Panc1 (cell line): ENCODE measurements at regions not wholly inside any gene's neighbourhood (a gene's known extent, or its start where the extent isn't known, plus 50 kb on each side); places are given as distances from the start of the nearest gene placed in this dataset.

Source experiments
- ATAC-seq: fragments of 200-7000 bp; cut with Tn5 transposase; 2 replicates; pipeline ENCODE4 v1.9.1; 2020; ENCODE audit warnings: mild to moderate bottlenecking, moderate library complexity
- BruUV-seq: library from RNA; stranded (reverse); fragments of 400-500 nt; replicated peaks from 2 replicates; lab custom pipeline; 2021; lab: Mats Ljungman, UMichigan
- CTCF ChIA-PET: fragments of 300-600 bp; sonication (Branson Sonifier 250); formaldehyde crosslinking; loops from one replicate; lab custom pipeline; 2022; ENCODE audit warnings: antibody characterized with exemption; lab: Charles Lee
- POLR2A ChIA-PET: fragments of 300-600 bp; sonication (Branson Sonifier 250); formaldehyde crosslinking; loops from one replicate; lab custom pipeline; 2022; ENCODE audit warnings: antibody characterized with exemption; lab: Charles Lee
- DNase-seq: peaks from one replicate; pipeline ENCODE4 v3.0.0-alpha.2; 2010; ENCODE audit warnings: low read depth, low spot score
- H3K27ac ChIP-seq: 2 replicates; pipeline ENCODE4 v1.5.1; 2011; ENCODE audit warnings: mild to moderate bottlenecking, low read length, inconsistent platforms
- H3K27me3 ChIP-seq: fragments of 200-500 bp; sonication (Bioruptor generic); 2 replicates; pipeline ENCODE4 v1.6.0; 2014; ENCODE audit warnings: low read length, inconsistent platforms; ENCODE audit not compliant: control insufficient read depth, insufficient read depth
- H3K36me3 ChIP-seq: fragments of 200-500 bp; sonication (Bioruptor generic); 2 replicates; pipeline ENCODE4 v1.5.1; 2014; ENCODE audit warnings: inconsistent platforms, mild to moderate bottlenecking, low read length, moderate library complexity; ENCODE audit not compliant: control insufficient read depth, insufficient read depth
- H3K4me1 ChIP-seq: 2 replicates; pipeline ENCODE4 v1.5.1; 2011; ENCODE audit warnings: inconsistent platforms, mild to moderate bottlenecking, low read length, moderate library complexity; ENCODE audit not compliant: control insufficient read depth, insufficient read depth
- H3K4me3 ChIP-seq, 2 experiments: 2 replicates each; pipeline ENCODE4 v1.5.1; 2011 to 2012; ENCODE audit warnings: low read depth in 2 of 2, low read length in 2 of 2, mild to moderate bottlenecking in 2 of 2, inconsistent platforms in 1 of 2, moderate library complexity in 1 of 2
- H3K9me3 ChIP-seq: fragments of 200-500 bp; sonication (Bioruptor generic); 2 replicates; pipeline ENCODE4 v1.5.1; 2014; ENCODE audit warnings: low read depth, mild to moderate bottlenecking, inconsistent platforms, low read length, moderate library complexity; ENCODE audit not compliant: control insufficient read depth, insufficient read depth
- CTCF ChIP-seq: fragments of 450-650 bp; IDR thresholded peaks from 2 replicates; pipeline ENCODE4 v1.5.1; 2017; ENCODE audit warnings: mild to moderate bottlenecking
- POLR2AphosphoS5 ChIP-seq: IDR thresholded peaks from 2 replicates; pipeline ENCODE4 v1.6.1; 2012; ENCODE audit warnings: mild to moderate bottlenecking, low read depth, low read length, moderate library complexity
- REST ChIP-seq, 2 experiments: IDR thresholded peaks; 2 replicates each; pipeline ENCODE4 v1.6.1; 2011 to 2012; ENCODE audit warnings: low read depth in 2 of 2, control low read depth in 1 of 2, low read length in 1 of 2, mild to moderate bottlenecking in 1 of 2, moderate library complexity in 1 of 2; ENCODE audit not compliant: insufficient read depth in 1 of 2
- SIN3A ChIP-seq: IDR thresholded peaks from 2 replicates; pipeline ENCODE4 v1.6.1; 2012; ENCODE audit warnings: low read depth, mild to moderate bottlenecking, low read length, moderate library complexity, borderline replicate concordance; ENCODE audit not compliant: insufficient read depth
- TCF7L2 ChIP-seq: IDR thresholded peaks from 2 replicates; pipeline ENCODE4 v1.6.1; 2011; ENCODE audit warnings: mild to moderate bottlenecking, low read depth, low read length, inconsistent platforms
- in situ Hi-C: cut with HindIII; loops from 2 replicates; pipeline ENCODE4 v1.10.0; 2016; ENCODE audit warnings: low sequenced_read_pairs, low pct_unique_long_range_greater_than_20kb
- intact Hi-C: fragments of 100-400 bp; cut with micrococcal nuclease; formaldehyde crosslinking; loops from one replicate; pipeline ENCODE4 v1.10.0; 2022; ENCODE audit not compliant: unreplicated experiment

- in situ Hi-C loops = no loop called here
- intact Hi-C loops = no loop called here
- no peaks in the 10 kb centered on the region for H3K27me3 ChIP-seq
- no TSS peak for BruUV-seq
- TF ChIP-seq REST (IDR thresholded peaks at IDR 0.05; ENCODE audit: insufficient read depth in 1 of 2, low read depth in 2 of 2, low read length in 1 of 2) (no peak), SIN3A (no peak), CTCF (no peak), POLR2AphosphoS5 (no peak), TCF7L2 (no peak)
- ChIA-PET CTCF (no interaction called here), POLR2A (no interaction called here)
- ATAC-seq (no peak), DNase-seq (no peak)
- no peaks in the 10 kb centered on the region for H3K36me3 ChIP-seq
- H3K9me3 ChIP-seq = no peaks in the 10 kb centered on the region
- H3K27ac ChIP-seq = no peak overlapping the region
- no peak overlapping the region for H3K4me3 ChIP-seq
- H3K4me1 ChIP-seq = no peaks in the 10 kb centered on the region
Observed at GRCh38 chr5:104071887-104072286, 509.3 kb upstream of the NUDT12 start.

GRCh38 chr5:104062621-104063377, 500.2 kb upstream of the NUDT12 start:
- BruUV-seq = no TSS peak
- ChIA-PET CTCF (no interaction called here), POLR2A (no interaction called here)
- Histone ChIP-seq H3K36me3 (no peaks in the 10 kb centered on the region), H3K27me3 (no peaks in the 10 kb centered on the region), H3K27ac (no peak overlapping the region), H3K4me3 (no peak overlapping the region), H3K4me1 (no peaks in the 10 kb centered on the region), H3K9me3 (no peaks in the 10 kb centered on the region)
- DNase-seq (no peak), ATAC-seq (no peak)
- intact Hi-C loops = no loop called here
- TF ChIP-seq CTCF (no peak), REST (IDR thresholded peaks at IDR 0.05; ENCODE audit: insufficient read depth in 1 of 2, low read depth in 2 of 2, low read length in 1 of 2) (no peak), SIN3A (no peak), POLR2AphosphoS5 (no peak), TCF7L2 (no peak)
- in situ Hi-C loops = no loop called here
